AG20443 (cell line): ENCODE measurements at regions not wholly inside any gene's neighbourhood (a gene's known extent, or its start where the extent isn't known, plus 50 kb on each side); places are given as distances from the start of the nearest gene placed in this dataset.
"Not testable (repeated sequence)": the region's sequence is repeated elsewhere in the genome, so short reads cannot be mapped to it uniquely, and the experiment has no call there.

ENCODE experiments used
- DNase-seq: peaks from one replicate; pipeline ENCODE4 v3.0.0; 2012; ENCODE audit warnings: low spot score, mixed read lengths

DNA sequence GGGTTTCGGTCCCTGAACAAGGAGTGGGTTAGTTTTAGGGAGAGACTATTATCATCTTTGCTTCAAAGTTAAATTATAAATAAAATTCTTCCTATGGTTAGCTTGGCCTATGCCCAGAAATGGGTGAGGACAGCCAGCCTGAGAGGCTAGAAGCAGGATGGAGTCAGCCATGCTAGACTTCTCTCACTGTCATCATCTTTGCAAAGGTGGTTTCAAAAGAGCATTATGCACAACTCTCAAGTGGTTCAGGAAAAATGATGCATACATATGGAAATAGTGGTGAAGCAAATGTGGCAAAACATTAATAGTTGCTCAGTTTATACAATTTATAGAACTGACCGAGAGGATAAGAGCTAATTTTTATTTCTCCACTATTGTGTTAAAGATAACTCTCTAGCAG, 124.3 kb upstream of the FOXN2 start:
- no peak for DNase-seq

DNA sequence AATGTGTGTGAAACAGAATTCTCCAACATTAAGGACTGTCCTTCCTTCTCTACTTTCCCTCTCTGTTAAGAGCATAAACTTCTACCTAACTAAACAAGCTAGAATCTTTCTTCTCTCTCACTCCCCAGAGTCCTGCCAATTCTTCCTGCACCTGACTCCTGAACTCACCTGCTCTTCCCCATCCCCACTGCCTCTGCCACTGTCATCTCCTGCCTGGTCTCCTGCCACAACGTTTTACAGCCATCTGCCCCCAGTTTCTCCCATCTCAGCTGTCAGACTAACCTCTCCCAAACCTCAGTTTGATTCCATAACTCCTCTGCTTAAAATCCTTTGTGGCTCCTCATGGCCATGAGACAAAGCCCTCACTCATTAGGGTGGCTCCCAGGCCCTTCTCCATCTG, 119.8 kb upstream of the FOXN2 start:
- no peak for DNase-seq

DNA sequence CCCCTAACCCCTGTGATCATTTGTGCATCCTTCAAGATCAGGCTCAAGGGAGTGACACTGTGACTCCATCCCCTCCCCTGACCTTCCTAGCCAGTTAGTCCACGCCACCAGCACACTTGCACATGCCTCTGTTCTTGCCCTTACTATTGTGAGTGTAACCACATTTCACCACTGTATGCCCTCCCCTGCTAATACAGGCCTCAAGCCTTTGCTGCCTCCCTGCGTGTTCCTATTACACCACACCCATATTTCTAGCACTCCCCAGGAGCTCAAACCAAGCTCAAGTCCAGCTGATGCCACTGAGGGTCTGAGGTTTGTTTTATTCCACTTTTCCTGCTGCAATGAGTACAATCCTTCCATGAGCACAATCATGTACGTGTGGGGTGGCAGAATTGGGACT, 119.3 kb upstream of the FOXN2 start:
- no peak for DNase-seq

DNA sequence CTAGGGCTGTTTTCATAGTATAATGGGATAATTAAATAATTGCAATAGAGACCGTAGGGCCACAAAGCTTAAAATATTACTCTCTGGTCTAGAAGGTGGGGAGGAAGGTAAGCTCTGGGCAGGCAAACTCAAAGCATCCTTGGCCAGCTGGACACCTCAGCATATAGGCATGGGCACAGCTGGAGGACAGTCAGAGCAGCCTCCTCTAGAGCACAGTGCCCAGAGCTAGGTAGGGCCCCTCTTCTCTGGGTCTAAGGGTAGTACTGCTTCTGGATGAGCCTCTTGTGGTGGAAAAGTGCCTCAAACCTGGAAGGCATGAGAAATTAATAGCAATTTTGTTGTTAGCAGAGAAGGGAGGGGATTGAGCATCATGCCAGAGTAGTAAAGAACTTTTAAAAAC, 116.9 kb upstream of the FOXN2 start:
- DNase-seq, result no peak

DNA sequence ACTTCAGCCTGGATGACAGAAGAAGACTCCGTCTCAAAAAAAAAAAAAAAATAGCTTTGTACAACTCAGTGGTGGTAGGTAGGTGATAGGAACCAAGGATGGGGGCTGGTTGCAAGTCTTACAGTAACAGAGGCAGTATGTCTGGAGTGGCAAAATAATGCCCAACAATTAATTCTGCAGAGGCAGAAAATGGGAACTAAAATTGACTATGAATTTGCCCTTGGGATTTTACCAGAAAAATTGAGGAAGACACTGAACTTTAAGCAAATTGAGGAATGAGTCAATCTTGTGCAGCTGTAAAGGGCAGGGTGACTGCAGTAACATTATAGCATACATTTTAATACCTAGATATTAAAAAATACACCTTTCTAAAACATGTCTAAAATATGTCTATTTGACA, 116.1 kb upstream of the FOXN2 start:
- no peak for DNase-seq

DNA sequence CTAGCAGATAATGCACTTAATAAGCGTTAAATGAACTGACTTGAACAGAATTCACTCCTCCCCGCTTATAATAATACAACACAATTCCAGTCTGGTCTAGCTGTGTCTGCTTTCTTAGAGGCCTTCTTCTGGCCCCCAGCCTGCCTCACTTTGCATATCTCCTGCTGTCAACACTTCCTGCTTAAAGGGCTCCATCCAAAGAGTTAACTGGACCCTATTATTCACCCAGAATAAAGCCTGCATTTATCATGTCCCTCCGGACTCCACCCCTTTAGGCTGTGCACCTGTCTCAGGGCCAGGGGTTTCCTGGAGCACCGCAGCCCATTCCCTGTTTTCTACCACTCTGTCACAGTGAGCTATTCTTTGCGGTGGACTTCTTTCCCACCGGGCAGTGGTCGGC, 115.4 kb upstream of the FOXN2 start:
- DNase-seq, result no peak

DNA sequence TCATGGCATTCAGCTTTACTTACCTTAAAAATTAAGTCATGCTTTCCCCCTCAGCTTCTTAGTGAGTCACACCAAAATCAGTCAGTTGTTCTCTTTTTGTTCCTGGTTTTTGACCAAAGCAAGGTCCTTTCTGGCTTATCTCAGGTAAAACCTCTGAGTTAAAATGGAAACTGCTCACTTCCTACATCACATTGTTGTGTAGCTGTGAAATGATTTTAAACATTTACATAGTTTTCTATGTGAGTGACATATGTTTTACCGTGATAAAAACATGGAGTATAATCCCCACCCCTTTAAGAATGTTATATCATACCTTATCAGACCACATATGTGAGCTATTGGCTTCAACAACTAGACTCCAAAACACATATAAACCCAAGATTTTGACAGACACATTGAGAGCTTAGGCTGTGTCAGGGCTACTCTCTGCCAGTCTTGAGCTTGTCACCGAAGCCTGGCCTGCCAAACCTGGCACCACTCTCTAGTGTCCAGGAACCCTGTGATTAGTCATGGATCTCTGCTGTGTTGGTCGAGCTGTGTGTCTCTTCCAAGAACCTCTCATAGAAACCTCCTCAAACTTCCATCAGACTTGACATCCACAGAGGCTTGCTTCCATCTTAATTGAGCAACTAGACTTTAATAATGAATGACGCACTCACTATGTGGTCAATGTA, 113.7 kb upstream of the FOXN2 start:
- no peak for DNase-seq

DNA sequence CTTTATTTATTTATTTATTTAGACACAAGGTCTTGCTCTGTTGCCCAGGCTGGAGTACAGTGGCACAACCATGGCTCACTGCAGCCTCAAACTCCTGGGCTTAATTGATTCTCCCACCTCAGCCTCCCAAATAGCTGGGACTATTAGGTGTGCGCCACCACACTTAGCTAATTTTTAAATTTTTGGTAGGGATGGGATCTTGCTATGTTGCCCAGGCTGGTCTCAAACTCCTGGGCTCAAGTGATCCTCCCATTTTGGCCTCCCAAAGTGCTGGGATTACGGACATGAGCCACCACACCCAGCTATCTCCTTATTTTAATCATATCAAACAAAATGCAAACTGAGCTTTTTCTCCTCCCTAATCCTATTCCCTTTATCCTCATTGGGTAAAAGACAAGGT, 113.0 kb upstream of the FOXN2 start:
- DNase-seq, result not testable (repeated sequence)

DNA sequence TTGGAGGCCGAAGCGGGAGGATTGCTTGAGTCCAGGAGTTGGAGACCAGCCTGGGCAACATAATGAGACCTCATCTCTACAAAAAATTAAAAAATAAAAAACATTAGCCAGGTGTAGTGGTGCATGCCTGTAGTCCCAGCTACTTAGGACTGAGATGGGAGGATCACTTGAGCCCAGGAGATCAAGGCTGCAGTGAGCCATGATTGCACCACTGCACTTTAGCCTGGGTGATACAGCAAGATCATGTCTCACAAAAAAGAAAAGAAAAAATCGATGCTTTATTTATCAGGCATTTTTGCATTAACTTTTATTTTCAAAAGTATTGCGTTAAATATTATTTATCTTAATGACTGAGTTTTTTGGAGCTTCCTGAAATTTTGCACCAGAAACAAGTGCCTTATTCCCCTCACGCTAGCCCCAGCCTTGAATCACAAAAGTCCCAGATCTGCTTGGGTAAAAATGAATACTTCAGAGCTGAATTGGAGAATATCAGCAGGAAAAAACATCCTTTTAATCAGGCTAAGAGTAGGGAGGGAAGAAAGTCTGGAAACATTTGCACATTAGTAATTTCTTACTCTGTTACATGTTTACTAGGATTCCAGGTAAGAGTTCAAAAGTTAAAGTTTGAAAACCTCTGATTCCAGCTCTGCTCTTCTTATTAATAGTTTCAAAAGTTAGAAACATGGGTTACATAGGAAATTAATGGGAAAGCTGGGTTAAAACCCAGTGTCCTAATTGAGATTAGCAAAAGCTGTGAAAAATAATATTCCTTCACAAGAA, 111.4 kb upstream of the FOXN2 start:
- DNase-seq, result no peak

DNA sequence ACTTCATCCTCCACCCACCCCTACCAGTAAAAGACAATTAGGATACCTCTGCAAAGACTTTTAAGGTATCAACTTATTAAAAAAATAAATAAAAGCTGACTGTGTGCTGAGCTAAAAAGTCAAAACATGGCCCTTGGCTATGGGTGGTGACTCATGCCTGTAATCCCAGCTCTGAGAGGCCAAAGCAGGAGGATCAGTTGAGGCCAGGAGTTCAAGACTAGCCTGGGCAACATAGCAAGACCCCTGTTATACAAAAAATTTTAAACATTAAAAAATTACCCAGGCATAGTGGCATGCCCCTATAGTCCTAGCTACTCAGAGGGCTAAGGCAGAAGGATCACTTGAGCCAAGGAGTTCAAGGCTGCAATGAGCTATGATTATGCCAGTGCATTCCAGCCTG, 110.8 kb upstream of the FOXN2 start:
- no peak for DNase-seq

DNA sequence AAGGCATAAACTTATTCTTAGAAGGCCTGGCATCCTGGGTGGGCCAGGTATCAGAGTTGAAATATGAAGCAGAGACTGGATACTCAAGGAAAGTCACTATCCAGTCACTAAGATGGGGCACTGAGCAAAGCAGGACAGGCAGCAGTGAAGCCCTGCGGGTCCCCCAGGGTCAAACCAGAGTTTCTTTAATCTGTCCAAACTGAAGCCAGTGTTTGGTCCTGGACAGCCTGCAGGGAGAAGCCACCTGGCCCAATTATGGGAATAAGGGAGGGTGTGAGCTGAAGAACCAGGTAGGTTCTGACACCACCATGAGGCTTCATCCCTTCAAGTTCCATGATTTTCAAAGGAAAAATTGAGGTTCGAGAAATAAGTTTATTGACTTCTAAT, 109.7 kb upstream of the FOXN2 start:
- DNase-seq, result no peak

DNA sequence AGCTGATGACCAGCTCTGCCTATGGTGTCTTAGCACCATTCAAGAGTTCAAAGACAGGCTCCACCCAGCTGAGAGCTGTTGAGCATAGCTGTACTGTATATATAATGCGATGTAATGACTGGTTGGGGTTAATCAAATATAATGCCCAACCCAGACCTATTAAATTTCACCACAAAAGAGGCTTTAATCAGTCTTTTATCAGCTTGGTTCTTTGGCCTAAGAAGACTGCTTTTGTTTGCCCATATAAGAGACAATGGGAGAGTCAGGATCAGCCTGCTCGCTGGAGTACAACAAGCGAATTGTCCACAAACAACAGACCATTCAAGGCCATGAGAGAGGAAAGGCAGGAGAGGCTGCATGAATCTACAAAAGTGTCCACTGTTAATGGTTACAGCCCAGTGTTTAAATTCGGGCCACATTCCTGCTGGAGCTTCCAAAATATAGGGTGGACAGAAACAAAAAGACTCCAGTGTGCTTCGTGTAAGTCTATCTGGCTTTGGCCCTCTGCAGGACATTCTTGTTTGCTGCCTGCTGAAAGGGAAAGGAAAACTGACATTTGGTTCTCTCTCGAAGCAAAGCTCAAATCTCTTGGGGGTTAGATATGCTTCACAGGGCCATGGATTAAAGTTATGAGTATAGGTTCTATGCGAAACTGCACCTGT, 109.2 kb upstream of the FOXN2 start:
- DNase-seq, result peak; percentile 25

DNA sequence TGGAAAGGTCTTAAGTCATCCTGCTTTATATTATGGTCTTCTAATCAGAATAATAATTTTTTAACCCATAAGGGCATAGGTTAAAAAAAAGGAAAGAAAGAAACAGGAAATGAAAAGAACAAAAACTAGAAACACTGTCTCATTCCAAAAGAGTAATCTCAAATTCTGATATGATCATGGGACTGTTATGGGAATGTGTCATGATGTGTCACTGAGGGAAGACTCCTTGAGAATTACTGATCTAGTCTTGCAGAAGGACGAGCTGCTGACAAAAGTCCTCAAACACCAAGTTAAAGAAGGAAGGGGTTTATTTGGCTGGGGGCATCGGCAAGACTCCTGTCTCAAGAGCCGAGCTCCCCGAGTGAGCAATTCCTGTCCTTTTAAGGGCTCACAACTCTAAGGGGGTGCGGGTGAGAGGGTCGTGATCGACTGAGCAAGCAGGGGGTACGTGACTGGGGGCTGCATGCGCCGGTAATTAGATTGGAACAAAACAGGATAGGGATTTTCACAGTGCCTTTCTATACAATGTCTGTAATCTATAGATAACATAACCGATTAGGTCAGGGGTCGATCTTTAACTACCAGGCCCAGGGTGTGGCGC, 108.3 kb upstream of the FOXN2 start:
- peak; percentile 29 for DNase-seq

DNA sequence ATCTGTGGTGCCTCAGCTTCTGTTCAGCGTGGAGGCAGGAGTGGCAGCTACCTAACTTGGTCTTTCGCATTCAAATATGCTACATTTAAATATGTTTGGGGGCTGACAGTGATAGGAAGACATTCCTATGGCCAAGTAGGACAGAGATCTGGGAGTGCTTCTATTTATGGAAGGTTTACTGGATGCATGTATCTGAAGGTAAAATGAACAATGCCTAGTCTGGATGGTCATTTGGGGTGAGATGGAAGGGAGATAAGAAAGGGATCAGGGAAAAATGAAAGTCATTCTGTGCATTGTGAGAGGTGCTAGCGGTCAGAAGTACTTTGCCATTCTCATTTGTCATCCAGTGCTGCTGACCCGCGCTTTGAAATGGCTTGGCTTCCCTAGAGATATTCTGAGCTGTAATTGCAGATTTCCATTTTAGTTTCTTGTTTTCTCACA, 107.3 kb upstream of the FOXN2 start:
- no peak for DNase-seq

DNA sequence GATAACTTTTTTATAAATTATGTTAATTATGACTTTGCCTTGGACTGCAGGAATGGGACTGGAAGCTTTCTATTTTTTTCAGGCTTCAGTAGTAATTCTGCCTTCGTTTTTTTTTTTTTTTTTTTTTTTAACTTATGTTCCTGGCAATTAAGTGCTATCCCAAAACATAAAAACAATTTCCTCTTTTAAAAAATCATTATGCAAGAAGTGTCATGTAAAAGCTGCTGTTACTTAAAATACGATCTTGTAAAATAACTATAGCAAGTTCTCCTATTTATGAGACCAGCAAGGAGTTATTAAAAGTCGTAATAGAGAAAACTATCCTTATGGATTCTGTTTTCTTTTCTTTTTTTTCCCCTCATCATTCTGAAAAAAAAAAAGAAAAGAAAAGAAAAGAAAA, 106.6 kb upstream of the FOXN2 start:
- DNase-seq, result no peak

DNA sequence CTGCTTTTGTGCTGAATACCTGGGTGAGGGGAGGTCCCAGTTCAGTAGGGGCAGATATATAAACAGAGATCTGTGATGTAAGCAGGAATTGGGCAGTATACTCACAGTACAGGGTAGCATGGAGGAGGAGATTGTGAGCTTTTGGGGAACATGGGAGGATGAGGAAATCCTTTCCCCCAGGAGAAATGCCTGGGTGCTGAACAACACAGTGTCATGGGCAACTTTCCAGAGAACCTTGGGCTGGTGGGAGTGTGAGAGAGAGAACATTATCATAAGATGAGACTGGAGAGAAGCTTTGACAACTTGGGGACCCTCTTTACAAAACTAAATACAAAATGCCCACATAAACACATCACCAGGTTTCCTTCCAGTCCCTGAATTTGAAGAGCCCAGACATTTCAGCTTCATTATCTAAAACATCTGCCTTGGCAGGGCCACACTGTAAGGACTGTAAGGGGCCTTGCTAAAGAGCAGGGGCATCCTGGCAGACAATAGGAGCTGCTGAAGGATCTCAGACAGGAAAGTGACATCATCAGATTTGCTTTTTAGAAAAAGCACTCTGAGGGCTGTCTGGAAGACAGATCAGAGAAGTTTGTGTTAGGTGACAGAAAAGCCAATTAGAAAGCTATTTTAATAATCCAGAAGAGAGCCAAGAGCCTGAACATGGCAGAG, 105.1 kb upstream of the FOXN2 start:
- peak; percentile 23 for DNase-seq

DNA sequence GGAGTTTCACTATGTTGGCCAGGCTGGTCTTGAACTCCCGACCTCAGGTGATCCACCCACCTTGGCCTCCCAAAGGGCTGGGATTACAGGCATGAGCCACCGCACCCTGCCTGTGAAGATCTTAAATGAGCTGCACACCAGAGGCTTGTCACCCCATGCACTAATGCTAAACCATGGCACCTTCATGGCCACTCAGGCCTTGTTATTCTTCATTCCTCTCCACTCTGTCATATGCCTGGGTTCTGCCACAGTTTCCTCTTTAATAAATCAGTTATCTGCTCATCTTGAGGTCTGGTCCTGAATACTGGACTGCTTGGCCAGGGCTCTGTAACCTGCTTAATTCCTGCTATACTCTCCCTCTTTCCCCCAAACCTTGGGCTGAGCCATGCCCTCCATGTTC, 104.3 kb upstream of the FOXN2 start:
- DNase-seq, result no peak

DNA sequence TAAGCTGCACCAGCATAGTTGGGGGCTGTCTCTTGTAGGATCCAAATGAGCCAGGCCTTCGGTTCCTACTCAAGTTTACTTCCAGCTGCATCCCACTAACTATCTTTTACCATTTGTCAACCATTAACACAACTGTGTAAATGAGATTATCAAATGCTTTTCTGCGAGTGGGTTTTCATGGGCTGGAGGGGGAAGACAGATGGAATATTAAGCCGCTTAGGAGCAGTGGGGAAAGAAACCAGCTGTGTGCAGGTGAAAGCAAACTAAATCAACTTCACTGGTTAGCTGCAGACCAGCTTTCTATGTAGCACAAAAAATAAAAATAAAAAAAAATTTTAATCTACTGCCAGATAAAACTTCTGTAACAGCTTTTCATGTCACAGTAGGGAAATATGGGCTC, 100.8 kb upstream of the FOXN2 start:
- no peak for DNase-seq

DNA sequence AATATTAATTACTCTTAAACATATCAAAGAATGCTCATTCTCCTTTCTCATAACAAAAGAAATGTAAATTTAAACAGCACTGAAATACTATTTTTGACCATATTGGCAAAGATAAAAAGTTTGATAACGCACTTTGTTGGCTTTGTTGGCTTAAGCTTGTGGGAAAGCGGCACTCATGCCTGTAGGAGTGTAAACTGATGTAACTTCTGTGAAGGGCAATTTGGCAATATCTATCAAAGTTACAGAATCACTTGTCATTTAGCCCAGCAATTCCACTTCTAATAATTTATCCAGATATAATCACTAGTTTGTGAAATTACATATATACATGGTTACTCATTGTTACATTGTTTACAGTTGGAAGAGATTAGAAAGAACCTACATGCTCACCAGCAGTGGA, 96.3 kb upstream of the FOXN2 start:
- DNase-seq, result no peak

DNA sequence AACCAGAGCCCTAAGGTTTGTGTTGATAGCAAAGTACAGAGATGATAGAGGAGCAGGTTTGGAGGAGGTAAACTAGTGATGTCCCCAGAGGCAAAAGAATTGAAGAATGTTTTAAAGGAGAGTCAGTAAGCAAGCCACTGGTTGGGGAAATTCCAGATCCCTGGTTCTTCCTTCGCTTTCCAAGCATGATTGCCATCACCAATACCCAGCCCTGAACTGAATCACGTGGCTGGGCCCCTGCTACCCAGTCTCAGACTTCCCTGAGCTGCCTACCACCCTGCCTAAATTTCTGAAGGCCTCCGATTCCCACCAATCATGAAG, 95.3 kb upstream of the FOXN2 start:
- no peak for DNase-seq

DNA sequence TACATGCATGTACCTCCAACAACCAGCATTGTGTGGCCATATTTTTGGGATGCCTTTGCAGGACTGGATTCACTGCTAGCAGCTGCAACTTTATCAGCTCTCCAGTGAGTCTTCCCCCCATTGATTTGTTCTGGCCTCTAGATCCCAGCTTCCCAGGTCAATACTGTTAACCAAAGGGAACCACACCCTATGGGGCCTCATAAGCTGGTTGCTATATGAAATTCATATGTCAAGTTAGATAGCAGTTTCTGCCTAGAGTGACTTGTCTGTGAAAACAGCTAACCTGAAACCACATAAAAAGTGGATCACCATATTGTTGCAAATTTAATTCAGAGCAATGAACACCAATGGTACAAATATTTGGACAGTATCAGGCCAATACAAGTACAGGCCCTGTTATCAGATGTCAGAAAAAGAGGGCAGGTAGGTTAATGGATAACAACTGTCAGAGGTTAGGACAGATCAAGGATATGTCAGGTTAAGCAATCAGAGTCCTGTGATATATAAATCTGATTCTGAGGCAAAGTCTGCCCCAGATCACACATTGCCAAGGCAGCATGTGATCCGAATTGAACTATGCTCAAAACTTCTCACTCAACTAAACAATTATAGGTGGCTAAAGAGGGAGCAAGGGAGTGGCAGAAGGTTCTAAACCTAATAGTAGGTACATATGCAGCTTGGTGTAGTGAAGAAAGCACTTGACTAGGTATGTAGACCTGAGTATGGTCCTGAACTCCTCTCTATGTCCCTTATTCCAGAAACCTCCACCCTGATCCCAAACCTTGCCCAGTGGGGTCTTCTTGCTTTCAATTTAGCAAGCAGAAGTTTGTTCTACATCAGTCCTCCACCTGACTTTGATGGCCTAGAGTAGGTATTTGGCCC, 94.7 kb upstream of the FOXN2 start:
- no peak for DNase-seq

DNA sequence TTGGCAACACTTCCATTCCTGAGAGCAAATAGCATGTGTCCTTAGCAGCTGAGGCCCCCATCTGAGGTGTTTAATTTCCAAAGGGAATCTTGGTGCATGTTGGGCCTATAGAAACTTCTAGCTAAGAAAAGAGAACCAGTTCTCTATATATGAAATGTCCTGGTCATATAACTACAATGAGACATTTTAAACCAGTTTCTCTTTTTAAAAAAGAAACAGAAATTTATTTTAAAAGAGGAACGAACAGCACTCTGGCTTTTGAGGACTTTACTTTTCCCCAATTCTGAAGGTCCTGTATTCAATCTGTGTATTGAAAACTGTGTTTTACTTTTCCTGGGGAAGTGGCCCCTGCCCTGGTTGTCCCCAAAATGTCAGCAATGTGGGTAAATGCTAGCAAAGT, 94.0 kb upstream of the FOXN2 start:
- no peak for DNase-seq
